Upper lobe of left lung (tissue), 4 donors: ENCODE measurements at regions not wholly inside any gene's neighbourhood (a gene's known extent, or its start where the extent isn't known, plus 50 kb on each side); places are given as distances from the start of the nearest gene placed in this dataset.

Source experiments
- CTCF ChIP-seq, 6 experiments: fragments of 450-650 bp in 4 of 6; fragments of 200-600 bp in 2 of 6; sonication (generic) in 2 of 6; IDR thresholded peaks; one replicate each; pipeline ENCODE4 v1.5.1; 2016 to 2019; ENCODE audit warnings: antibody characterized with exemption in 6 of 6
- EP300 ChIP-seq, 4 donors: sonication (generic); formaldehyde crosslinking; IDR thresholded peaks; one replicate each; pipeline ENCODE4 v1.5.1; 2017; ENCODE audit warnings: antibody characterized with exemption in 4 of 4, control low read depth in 2 of 4
- POLR2A ChIP-seq, 4 donors: fragments of 450-650 bp; IDR thresholded peaks; one replicate each; pipeline ENCODE4 v1.5.1; 2016 to 2017; ENCODE audit warnings: antibody characterized with exemption in 4 of 4, mild to moderate bottlenecking in 2 of 4
- POLR2AphosphoS5 ChIP-seq, 2 donors: sonication (generic); formaldehyde crosslinking; IDR thresholded peaks; one replicate each; pipeline ENCODE4 v1.5.1; 2017; ENCODE audit warnings: antibody characterized with exemption in 2 of 2

- TF ChIP-seq POLR2AphosphoS5 (IDR thresholded peaks at IDR 0.05) (no peak), POLR2A (IDR thresholded peaks at IDR 0.05) (no peak), CTCF (IDR thresholded peaks at IDR 0.05) (no peak), EP300 (IDR thresholded peaks at IDR 0.05) (no peak)
Observed at GRCh38 chr18:1928711-1929110, 642.6 kb downstream of the METTL4 start.
